ENCODE measurements at regions not wholly inside any gene's neighbourhood (a gene's known extent, or its start where the extent isn't known, plus 50 kb on each side); places are given as distances from the start of the nearest gene placed in this dataset.

- peaks cover 1% of the 10 kb centered on the region for H3K9me3 ChIP-seq (ENCODE audit: control insufficient read depth, low read depth, low read length)
- peaks cover 10% of the 10 kb centered on the region for H3K4me1 ChIP-seq (ENCODE audit: control insufficient read depth, extremely low read depth, insufficient read depth, low read length)
- no peaks in the 10 kb centered on the region for H3K79me2 ChIP-seq (ENCODE audit: control insufficient read depth, insufficient read depth, low read length)
- no peak overlapping the region for H3K9ac ChIP-seq (ENCODE audit: control insufficient read depth, extremely low read depth, insufficient read depth, low read length)
- DNase-seq (ENCODE audit: low read depth, low spot score) (no peak), FAIRE-seq (no peak)
- no peak overlapping the region for H2AFZ ChIP-seq (ENCODE audit: control insufficient read depth, low read length)
- no peaks in the 10 kb centered on the region for H3K36me3 ChIP-seq (ENCODE audit: control insufficient read depth in 2 of 2, extremely low read depth in 1 of 2, insufficient read depth in 2 of 2, low read length in 2 of 2)
- no peaks in the 10 kb centered on the region for H3K9me1 ChIP-seq (ENCODE audit: control insufficient read depth, extremely low read depth, insufficient read depth, low read length)
- no peak overlapping the region for H3K4me3 ChIP-seq (ENCODE audit: control insufficient read depth in 2 of 3, extremely low read depth in 1 of 3, insufficient read depth in 2 of 3, low read depth in 1 of 3, low read length in 3 of 3)
- TF ChIP-seq EZH2 (IDR thresholded peaks at IDR 0.05; ENCODE audit: low read length) (no peak), CTCF (optimal IDR thresholded peaks at IDR 0.05 in 1 of 3, IDR thresholded peaks at IDR 0.05 in 1 of 3, conservative IDR thresholded peaks at IDR 0.05 in 1 of 3; ENCODE audit: extremely low read depth in 1 of 3, insufficient read depth in 2 of 3, low read length in 3 of 3) (no peak)
- dilution Hi-C loops (cut with MboI; ENCODE audit: extremely low pct_ligation_motif_present, low sequenced_read_pairs) = no loop called here
- H3K27me3 ChIP-seq (ENCODE audit: control insufficient read depth, extremely low read depth, insufficient read depth, low read length) = no peaks in the 10 kb centered on the region
- H3K27ac ChIP-seq (ENCODE audit: control insufficient read depth, insufficient read depth, low read length) = no peak overlapping the region
- H4K20me1 ChIP-seq (ENCODE audit: control insufficient read depth, extremely low read depth, insufficient read depth, low read length) = no peaks in the 10 kb centered on the region
- H3K4me2 ChIP-seq (ENCODE audit: control insufficient read depth, extremely low read depth, insufficient read depth, low read depth, low read length) = no peak overlapping the region
These were observed 309.9 kb downstream of the ADGRD1 start for GRCh38 chr12:131263626-131264025.

GRCh38 chr12:131264635-131265034, 310.9 kb downstream of the ADGRD1 start:
- H3K4me3 ChIP-seq (ENCODE audit: control insufficient read depth in 2 of 3, extremely low read depth in 1 of 3, insufficient read depth in 2 of 3, low read depth in 1 of 3, low read length in 3 of 3) = no peak overlapping the region
- H3K9ac ChIP-seq (ENCODE audit: control insufficient read depth, extremely low read depth, insufficient read depth, low read length) = no peak overlapping the region
- no peaks in the 10 kb centered on the region for H4K20me1 ChIP-seq (ENCODE audit: control insufficient read depth, extremely low read depth, insufficient read depth, low read length)
- DNase-seq (ENCODE audit: low read depth, low spot score) (no peak), FAIRE-seq (no peak)
- H3K27me3 ChIP-seq (ENCODE audit: control insufficient read depth, extremely low read depth, insufficient read depth, low read length) = no peaks in the 10 kb centered on the region
- H3K4me2 ChIP-seq (ENCODE audit: control insufficient read depth, extremely low read depth, insufficient read depth, low read depth, low read length) = no peak overlapping the region
- H2AFZ ChIP-seq (ENCODE audit: control insufficient read depth, low read length) = no peak overlapping the region
- no peak for TF ChIP-seq CTCF (optimal IDR thresholded peaks at IDR 0.05 in 1 of 3, IDR thresholded peaks at IDR 0.05 in 1 of 3, conservative IDR thresholded peaks at IDR 0.05 in 1 of 3; ENCODE audit: extremely low read depth in 1 of 3, insufficient read depth in 2 of 3, low read length in 3 of 3)
- TF ChIP-seq EZH2 (IDR thresholded peaks at IDR 0.05; ENCODE audit: low read length) = no peak
- H3K27ac ChIP-seq (ENCODE audit: control insufficient read depth, insufficient read depth, low read length) = no peak overlapping the region
- H3K36me3 ChIP-seq (ENCODE audit: control insufficient read depth in 2 of 2, extremely low read depth in 1 of 2, insufficient read depth in 2 of 2, low read length in 2 of 2) = no peaks in the 10 kb centered on the region
- dilution Hi-C loops (cut with MboI; ENCODE audit: extremely low pct_ligation_motif_present, low sequenced_read_pairs) = no loop called here
- peaks cover 10% of the 10 kb centered on the region for H3K4me1 ChIP-seq (ENCODE audit: control insufficient read depth, extremely low read depth, insufficient read depth, low read length)
- H3K9me3 ChIP-seq (ENCODE audit: control insufficient read depth, low read depth, low read length) = peaks cover 1% of the 10 kb centered on the region
- no peaks in the 10 kb centered on the region for H3K79me2 ChIP-seq (ENCODE audit: control insufficient read depth, insufficient read depth, low read length)
- no peaks in the 10 kb centered on the region for H3K9me1 ChIP-seq (ENCODE audit: control insufficient read depth, extremely low read depth, insufficient read depth, low read length)

All from keratinocyte (primary cell).